MM.1S (cell line): ENCODE measurements at regions not wholly inside any gene's neighbourhood (a gene's known extent, or its start where the extent isn't known, plus 50 kb on each side); places are given as distances from the start of the nearest gene placed in this dataset.

Experiments
- EZH2 ChIP-seq: fragments of 300-600 bp; sonication (generic); optimal IDR thresholded peaks from 2 replicates; pipeline ENCODE3; 2017; ENCODE audit warnings: low read depth, mild to moderate bottlenecking, antibody characterized with exemption, low read length, mixed read lengths
- EZH2phosphoT487 ChIP-seq: fragments of 300-600 bp; sonication (generic); IDR thresholded peaks from 2 replicates; pipeline ENCODE4 v1.6.1; 2018; ENCODE audit warnings: antibody characterized with exemption, low read length
- TF ChIP-seq, protein P1 (sequence below): fragments of 300-600 bp; sonication (generic); IDR thresholded peaks from 2 replicates; pipeline ENCODE4 v1.5.1; 2016; ENCODE audit warnings: antibody characterized with exemption, low read length, mixed read lengths

GRCh38 chr16:79954921-79955705 is 354.6 kb upstream of the MAF start:
- TF ChIP-seq, protein P1, sequence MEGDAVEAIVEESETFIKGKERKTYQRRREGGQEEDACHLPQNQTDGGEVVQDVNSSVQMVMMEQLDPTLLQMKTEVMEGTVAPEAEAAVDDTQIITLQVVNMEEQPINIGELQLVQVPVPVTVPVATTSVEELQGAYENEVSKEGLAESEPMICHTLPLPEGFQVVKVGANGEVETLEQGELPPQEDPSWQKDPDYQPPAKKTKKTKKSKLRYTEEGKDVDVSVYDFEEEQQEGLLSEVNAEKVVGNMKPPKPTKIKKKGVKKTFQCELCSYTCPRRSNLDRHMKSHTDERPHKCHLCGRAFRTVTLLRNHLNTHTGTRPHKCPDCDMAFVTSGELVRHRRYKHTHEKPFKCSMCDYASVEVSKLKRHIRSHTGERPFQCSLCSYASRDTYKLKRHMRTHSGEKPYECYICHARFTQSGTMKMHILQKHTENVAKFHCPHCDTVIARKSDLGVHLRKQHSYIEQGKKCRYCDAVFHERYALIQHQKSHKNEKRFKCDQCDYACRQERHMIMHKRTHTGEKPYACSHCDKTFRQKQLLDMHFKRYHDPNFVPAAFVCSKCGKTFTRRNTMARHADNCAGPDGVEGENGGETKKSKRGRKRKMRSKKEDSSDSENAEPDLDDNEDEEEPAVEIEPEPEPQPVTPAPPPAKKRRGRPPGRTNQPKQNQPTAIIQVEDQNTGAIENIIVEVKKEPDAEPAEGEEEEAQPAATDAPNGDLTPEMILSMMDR, result no peak
- TF ChIP-seq EZH2, result no peak
- TF ChIP-seq EZH2phosphoT487, result no peak
